ENCODE measurements at regions not wholly inside any gene's neighbourhood (a gene's known extent, or its start where the extent isn't known, plus 50 kb on each side); places are given as distances from the start of the nearest gene placed in this dataset.

DNA sequence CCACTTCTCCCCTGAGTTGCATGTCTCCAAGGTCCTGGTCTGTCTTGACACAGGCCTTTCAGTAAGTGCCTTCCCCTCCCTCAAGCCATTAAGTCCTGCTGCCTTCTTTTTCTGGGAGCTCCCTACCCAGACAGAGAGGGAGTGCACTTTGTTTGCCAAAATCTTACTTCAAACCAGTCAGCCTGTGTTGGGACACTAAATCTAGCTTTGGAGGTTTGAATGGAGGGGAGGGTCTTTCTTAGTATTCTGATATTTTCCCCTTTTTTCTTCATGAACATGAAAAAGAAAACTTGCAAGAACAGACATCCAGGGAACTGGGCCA is 170.7 kb upstream of the PMEPA1 start:
- no peak for DNase-seq (ENCODE audit: low spot score)

DNA sequence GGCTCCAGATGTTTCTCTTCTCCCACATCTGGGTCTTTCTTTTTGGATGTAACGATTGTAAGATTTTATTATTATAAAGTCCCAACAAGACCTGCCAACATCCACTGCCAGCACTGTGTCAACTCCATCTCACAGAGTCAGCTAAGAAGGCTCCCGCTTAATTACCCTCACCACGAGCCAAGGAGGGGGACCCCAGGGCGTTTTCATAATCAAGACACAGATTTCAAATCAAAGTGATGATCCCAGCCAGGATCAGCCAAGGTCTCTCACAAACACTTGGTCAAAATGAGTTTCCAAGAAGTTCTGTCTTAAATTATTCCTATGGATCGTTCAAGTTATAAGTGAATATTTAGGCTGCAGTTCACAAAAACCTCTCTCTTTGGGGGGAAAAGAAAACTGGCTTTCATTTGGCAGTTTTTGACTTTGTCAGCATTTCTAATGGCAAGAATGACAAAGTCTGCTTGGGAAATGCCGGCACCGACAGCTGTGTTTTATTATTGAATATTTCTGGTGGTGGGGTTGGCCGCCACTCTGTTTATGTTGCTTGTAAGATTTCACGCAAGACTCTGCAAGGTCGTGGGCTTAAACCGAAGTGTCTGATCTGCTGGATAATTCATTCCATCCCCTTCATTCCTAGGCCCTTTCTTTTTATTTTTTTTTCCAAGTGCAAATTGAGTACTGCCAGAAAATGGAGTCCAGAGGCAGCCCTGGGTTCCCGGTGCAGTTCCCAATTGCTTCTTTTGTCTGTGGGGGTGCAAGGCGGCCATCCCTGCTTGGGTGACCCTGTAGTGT is 170.2 kb upstream of the PMEPA1 start:
- DNase-seq (ENCODE audit: low spot score) = peak; percentile 49

DNA sequence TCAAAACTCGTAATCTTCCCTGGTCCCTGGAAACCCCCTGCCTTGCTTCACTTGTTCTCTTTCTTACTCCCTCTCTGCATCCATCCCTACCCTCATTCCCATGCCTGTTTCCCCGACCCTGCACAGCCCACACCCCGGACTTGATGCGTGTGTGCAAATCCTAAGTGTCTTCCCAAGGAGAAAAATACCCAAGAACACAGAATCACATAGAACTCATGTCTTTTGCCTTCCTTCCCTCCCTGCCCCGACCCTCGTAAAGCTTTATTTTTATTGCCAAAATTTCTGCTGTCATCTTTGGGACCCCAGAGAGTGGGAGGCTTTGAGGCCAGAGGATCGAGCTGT is 169.6 kb upstream of the PMEPA1 start:
- DNase-seq (ENCODE audit: low spot score) = no peak

DNA sequence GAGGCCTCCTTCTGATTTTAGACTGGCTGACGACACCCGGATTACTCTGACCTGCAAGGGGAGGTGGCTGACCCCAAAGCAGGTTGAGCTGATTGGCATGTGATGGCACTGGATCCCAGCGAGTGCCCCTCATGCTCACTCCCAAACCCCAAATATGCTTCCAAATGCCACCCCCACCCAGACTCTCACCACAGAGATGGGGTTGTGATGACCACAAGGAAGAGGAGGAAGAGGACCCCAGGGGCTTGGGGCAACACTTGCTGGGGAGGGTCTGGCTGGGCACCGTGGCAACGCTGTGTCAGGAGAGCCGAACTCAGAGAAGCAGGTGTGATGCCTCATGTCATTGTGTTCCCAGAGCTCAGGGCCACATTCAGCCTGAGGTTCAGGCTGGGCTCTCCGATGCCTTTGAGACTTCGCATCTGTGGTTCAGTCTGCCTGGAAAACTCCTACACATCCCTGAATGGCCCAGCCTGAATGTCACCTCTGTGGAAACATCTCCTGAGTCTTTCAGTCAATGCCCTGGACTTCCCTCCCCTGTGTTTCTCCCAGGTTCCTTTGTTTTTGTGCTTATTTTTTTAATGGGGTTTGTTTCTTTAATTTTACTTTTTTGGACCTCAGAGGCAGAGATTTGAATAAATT is 169.1 kb upstream of the PMEPA1 start:
- no peak for DNase-seq (ENCODE audit: low spot score)

DNA sequence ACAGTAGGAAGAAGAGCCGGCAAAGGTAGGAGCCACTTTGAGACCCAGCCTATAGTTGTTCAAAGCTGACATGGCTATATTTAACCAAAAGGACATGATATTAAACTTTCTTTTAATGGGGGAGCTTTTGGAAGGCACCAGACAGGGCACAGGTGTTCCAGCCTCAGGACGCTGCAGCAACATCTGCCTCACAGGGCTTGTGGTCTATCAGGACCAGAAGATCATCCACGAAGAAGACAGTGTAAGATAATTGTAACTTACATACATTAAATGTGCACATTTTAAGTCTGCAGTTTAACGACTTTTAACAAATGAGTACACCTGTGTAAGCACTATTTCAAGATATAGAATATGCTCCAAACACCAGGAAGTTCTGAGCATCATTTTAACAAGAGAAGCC is 168.2 kb upstream of the PMEPA1 start:
- no peak for DNase-seq (ENCODE audit: low spot score)

DNA sequence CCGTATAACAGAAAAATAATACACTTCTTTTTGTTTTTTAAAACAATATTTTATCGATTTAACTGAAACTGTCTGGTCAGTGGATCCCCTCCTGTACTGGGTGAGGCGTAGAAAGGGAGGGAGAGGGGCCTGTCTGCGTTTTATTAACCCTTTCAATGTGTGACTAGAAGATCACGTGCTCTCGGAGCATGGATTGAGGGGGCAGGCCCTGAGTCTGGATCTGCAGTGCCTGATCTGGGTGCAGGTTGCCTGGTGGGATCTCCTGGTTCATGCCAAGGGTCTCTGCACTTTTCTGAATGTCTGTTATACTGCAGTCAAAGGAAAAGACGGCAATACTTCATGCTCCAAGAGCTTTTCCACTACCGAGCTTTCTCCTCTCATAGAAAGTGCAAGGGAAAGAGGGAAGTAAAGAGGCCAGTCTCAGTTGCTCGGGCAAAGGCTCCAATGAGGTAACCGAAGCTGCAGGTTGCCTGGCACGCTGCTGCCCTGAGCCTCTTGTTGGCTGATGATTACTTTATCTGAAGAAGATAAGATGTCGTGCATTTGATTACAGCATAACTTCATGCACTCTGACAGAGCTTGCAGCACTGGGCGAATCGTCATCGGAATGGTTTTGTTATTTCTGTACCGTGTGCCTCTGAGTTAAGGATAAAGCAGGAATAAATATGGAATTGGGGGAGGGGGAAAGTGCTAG is 167.5 kb upstream of the PMEPA1 start:
- no peak for DNase-seq (ENCODE audit: low spot score)

DNA sequence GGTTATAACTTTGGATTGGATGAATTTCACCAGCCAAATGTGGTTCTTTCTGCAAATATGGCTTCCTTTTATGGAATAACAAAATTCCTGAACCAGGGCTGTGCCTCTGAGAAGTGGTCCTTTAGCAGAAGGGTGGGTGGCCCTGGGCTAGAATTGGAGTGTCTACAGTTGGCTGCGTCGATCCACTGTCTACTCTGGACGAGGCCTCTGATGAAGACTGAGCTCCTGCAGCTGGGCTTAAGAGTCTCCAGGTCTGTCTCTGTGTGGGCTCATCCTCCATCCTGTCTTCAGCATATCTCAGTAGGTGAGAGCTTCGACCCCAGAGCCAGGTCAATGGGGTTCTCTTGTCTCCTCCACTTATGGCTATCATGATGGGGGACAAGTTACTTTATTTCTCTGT is 166.3 kb upstream of the PMEPA1 start:
- DNase-seq (ENCODE audit: low spot score) = no peak

DNA sequence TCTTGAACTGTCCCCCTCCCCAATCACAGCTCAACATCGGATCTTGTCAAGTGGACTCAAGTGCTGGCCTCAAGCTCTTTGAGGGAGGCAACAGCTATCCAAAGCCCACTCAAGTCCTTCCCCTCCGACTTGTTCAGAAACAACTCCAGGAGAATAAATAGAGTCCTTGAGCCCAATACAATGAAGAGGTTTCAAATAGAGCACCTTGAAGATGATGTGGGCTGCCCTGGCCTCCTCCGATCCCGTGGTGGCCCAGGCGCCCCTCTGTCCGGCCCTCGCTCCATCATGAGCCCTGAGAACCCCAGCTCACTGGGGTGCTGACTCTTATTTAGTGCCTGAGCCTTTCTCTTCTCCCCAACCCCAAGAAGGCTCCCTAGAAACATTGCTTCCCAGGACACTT is 164.3 kb upstream of the PMEPA1 start:
- no peak for DNase-seq (ENCODE audit: low spot score)

DNA sequence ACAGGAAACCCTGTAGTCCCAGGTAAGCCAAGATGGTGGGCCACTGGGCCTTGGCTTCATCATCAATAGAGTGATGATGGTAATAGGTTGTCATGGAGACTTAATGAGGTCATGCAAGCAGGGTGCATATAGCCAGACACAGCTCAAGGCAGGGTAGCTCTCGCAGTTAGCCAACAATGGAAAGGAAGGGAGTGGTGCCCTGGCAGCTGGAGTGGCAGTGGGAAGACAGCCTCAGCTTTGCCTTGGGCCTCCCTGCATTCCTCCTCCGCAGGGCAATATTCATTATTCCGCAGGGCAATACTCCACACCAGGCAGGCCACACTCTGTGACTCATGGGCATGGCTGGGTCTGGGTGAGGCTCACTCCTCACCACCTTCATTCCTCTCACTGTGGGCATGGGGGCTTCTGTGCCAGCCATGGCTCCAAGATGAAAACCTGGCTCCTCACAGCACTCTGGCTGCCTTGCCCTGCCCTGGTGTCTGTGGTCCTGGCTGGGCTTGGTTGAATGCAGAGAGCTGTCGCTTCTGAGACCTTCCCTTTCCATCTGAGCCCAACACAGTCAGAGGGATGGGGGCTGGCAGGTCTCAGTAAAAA is 163.1 kb upstream of the PMEPA1 start:
- no peak for DNase-seq (ENCODE audit: low spot score)

DNA sequence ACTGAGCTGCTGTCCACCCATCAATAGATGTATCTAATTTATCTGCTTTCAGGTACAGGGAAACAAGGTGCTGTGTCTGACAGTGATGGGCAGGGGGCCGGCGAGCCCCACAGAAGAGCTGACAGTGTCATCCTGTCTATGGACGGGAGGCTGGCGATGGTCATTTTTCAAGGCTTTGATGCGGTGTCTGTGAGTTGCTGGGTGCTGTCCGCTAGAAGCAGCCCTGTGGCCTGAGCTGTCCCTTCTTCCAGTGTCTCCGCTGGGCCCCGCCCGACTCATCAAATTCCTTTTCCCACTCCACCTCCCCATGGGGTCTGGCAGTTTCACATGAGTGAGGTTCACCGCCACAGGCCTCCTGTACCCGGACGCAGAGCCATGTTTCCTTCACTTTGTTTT is 161.4 kb upstream of the PMEPA1 start:
- no peak for DNase-seq (ENCODE audit: low spot score)

DNA sequence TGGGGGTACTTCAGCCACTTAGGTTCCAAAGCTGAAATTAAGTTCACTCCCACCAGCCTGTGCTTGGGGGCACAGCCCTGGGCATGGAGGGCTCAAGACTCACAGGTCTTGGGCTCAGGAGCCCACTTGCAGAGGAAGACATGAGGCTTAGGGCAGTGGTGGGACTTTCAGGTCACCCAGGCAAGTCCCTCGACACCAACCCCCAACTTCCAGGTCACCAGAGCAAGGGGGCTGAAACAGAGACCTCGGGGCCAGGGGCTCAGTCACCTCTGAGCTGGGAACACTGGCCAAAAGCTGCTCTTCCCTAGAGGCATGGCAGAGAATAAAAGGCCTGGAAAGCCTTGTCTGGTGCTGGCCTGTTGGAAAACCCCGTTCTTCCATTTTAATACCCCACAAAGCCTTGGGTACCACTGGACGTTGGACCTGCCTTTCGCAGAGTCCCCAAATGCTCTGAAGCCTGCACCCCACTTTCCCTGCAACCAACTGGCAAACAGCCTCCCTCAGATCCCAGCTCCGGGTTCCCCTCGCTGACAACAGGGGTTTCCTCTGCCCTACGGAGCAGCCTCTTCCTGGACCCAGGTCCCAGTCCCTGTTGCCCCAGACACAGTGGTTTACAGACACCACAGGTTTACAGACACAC is 160.9 kb upstream of the PMEPA1 start:
- no peak for DNase-seq (ENCODE audit: low spot score)

DNA sequence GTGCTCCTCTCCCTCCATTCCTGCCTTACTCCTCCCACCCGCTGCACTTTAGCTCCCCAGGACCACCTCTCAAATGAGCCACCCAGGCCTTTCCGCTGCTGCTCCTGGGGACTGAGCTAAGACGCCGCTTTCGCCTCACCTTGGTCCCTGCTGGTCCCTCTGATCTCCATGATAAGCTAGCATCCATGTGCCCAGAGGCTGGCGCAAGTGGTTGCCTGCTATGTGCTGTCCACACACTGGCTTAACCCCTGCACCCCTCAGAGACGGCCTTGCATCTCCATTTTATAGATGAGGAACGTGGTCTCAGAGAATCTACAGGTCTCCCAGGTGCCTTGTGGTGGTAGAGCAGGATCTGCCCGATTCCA is 160.1 kb upstream of the PMEPA1 start:
- DNase-seq (ENCODE audit: low spot score) = no peak

DNA sequence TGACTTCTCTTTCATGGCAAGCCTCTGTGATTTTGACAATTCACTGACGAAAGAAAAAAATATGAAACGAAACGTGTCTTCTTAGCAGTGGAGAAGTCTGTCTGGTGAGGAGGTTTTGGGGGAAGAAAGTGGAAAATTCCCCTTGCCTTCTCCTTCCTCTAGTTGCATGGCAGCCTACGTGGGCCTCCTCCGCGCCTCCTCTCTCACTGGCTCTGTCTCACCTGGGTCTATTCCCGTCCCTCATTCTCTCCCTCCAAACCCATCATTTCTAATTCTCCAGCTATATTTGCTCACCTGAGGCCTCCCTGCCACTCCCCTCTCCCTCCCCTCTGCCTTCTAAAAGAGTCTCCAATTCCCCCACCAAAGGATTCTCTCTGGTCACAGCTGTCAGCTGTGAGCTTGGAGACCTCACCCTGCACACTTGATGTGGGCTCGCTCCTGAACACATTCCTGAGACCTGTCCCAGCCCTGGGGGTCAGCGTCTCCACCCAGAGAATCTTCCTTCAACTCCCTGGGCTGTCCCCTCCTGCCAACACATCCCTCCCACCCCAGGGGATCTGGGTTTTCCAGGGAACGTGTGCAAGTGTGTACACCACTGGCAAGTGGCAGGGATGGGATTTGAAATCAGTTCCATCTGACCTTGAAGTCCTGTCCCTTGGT is 159.6 kb upstream of the PMEPA1 start:
- DNase-seq (ENCODE audit: low spot score) = no peak

DNA sequence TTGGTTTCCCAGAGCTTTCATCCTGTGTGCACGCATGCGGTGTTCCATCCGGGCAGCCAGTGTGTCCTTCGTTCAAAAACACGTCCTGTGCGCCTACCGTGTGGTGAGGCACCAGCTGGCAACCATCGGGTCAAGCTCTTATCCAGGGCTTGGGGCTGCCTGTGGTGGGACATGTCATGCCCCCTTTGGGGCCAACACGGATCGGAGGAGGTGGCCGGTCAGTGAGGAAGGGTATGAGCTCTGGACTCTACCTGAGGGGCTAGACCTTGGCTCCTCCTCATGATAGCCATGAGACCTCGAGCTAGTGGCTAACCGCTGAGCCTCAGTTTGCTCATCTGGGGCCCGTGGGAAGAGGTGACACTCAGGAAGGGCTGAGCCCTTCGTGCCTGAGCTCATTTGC is 158.5 kb upstream of the PMEPA1 start:
- no peak for DNase-seq (ENCODE audit: low spot score)

DNA sequence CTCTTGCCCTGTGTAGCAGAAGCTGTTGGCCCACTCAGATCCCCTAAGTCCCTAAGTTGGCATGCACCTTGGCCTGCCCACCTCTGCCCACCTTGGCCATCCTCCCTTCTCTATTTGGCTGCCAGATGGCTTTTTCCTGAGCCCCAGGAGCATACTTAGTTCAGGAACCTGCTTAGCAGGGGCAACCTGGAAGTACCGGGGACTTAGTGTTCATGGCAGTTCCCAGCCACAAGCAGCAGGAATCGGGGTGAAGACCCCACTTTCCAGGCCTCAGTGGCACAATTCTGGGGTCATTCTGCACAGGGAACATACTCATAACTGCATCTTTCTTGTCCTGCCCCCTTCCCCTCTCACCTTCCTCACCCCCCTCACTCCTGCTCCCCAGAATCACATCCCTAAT is 158.0 kb upstream of the PMEPA1 start:
- no peak for DNase-seq (ENCODE audit: low spot score)

DNA sequence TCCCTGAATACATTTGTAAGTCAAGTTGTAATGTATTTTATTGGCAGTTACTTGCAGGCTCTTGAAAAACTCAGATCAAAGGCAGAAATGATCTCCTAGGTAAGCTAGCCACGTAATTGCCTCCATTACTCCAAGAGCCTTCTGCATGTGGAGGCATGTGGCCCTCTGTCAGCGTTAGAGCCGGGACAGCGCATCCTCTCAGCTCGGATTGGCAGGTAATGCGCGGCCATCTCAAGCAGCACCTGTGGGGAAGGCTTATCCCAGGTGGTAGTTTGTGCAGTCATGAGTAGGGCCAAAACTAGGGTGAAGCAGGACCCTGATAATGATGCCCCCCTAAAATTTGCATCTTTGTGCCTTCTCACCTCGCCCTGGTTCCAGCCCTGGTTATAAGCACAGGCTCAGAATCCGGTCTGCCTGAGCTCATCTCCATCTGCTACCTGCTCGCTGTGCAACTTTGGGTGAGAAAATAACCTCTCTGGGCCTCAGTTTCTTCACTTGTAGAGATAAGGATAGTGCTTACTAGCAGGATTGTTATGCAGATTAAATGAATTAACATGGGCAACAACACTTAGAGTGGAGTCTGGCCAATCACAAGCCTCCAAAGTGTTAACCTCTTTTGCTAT is 157.5 kb upstream of the PMEPA1 start:
- no peak for DNase-seq (ENCODE audit: low spot score)

DNA sequence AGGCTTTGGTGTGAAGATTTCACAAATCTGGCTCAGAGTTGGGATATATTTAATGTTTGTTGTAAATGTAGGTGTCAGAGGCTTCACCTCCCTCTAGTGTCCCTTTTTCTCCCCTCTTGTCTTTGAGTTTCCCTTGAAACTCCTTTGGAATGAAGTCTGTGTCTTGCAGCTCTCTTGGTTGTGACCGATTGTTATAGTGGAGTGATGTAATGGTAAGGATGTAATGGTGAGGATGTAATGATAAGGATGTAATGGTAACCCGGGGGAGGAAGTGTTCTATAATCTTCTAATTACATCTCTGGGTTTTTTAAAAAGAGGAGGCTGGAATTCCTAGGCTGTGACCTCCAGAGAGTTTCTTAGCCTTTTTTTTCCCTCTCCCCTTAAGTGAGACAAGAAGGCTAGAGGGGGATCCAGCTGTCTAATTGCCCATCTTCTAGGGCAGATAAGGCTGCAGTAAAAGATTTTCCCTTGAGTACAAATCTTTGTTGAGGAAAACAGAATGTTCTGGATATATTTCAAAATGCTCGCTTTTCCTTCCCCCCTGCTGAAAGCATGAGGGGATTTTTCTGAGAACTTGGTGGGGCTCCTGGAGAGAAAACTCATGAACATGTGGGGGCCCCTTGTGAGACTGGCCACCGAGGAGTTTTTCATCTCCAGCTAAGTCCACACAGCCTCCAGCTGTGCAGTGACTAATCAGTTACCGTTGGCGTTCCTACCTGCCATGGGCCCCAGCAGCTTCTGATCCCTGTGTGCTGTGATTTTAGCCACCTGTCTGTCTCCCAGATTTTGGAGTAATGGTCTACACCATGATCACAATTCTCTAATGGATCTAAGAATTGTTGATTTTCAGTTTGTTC is 156.7 kb upstream of the PMEPA1 start:
- no peak for DNase-seq (ENCODE audit: low spot score)

DNA sequence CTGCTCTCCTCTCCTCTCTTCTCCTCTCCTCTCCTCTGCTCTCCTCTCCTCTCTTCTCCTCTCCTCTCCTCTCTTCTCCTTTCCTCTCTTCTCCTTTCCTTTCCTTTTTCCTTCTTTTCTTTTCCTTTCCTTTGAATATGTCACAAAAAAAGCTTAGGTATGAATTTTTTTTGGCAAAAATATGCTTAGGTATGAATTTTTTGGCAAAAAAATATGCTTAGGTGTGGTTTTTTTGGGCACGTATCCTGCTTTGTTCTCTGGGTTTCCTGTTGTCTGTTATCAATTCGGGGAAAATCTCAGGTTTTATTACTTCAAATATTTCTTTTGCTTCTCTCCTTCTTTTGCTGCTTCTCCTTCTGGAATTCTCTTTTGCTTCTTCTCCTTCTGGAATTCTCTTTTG is 155.5 kb upstream of the PMEPA1 start:
- DNase-seq (ENCODE audit: low spot score) = no peak

DNA sequence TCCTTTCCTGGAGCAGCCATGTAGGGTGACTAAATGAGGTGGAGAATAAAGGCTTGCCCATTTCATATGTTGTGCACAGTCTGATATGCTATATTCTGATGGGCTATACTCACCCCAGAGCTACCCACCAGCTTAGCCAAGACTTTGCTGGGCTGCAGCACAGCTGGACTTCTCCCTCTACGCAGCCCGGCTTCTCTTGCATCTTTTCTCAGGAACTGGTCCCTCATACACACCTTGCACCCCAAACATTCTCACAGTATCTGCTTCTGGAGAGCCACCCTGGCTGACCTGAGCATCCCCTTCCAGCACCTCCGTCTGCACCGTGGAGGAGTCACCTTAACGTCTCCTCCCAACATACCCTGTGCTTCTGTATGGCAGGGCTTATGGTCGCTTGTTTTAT is 150.8 kb upstream of the PMEPA1 start:
- DNase-seq (ENCODE audit: low spot score) = no peak

DNA sequence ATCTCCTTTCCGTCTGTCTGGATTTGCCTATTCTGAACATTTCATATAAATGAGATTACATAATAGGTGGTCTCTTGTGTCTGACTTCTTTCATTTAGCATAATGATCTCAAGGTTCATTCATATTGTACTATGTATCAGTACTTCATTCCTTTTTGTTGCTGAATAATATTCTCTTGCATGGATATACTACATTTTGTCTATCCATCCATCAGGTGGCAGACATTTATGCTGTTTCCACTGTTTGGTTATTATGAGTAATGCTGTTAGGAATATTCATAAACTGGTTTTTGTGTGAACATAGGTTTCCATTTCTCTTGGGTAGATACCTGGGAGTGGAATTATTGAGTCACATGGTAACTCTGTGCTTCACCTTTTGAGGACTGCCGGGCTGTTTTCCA is 148.2 kb upstream of the PMEPA1 start:
- no peak for DNase-seq (ENCODE audit: low spot score)

Data from mesenteric fat pad (tissue), 1 donor.